ENCODE measurements at regions not wholly inside any gene's neighbourhood (a gene's known extent, or its start where the extent isn't known, plus 50 kb on each side); places are given as distances from the start of the nearest gene placed in this dataset.
"Not testable (repeated sequence)": the region's sequence is repeated elsewhere in the genome, so short reads cannot be mapped to it uniquely, and the experiment has no call there.

DNA sequence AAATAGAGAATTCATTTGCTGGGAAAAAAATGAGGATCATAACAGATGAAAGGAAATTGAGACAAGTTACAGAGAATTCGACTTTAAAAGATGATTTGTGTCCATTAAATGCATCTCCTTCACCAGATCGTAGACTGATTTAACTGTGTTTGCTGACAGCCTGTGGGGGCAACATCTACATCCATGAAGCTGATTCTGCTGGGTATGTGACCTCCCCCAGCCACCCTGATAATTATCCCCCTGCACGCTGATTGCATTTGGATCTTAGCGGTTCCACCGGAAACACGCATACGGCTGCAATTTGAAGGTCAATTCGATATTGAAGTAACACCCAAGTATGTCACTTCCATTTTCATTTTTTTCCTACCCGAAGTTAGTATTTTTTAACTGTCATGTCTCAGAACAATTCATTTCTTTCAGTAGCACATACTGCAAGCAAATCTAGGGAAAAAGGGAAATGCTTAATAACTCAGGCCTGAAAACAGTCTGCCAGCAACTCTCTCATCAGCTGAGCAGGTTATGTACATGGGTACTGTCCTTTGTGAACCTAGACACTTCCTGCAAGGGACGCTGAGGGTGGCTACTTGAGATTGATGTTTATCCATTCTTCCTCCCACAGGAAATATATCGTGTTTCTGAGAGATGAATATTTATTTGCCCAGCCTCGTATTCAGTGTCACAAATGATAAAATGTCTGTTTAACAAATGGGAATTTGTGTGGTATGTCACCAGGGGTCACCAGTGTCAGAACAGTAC lies 134.9 kb downstream of the ZNF22 start:
- no peaks in the 10 kb centered on the region for H3K9me3 Mint-ChIP-seq (ENCODE audit: insufficient read depth)

DNA sequence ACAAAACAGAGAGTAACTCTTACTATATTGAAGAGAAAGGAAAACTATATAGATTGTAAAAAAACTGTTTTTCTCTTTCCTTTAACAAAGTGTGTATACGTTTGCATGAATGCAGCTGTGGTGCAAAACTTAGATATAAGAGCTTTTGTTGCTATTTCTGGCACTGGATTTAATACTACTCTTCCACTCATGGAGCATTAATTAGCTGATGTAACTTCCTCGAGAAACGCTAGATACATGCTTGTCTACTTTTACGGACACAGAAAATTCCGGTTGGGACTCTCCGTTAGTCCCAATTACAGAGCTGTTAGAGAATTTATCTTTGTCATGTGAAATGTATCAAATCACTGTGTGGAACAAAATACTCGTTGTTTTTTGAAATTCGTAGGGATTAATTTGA lies 135.5 kb downstream of the ZNF22 start:
- no peaks in the 10 kb centered on the region for H3K9me3 Mint-ChIP-seq (ENCODE audit: insufficient read depth)
- H3K27me3 Mint-ChIP-seq (ENCODE audit: low read depth): peaks cover 5% of the 10 kb centered on the region
- H3K4me3 Mint-ChIP-seq: no peak overlapping the region
- H3K36me3 Mint-ChIP-seq (ENCODE audit: low read depth): no peaks in the 10 kb centered on the region
- no peaks in the 10 kb centered on the region for H3K4me1 Mint-ChIP-seq (ENCODE audit: low read depth)
- no peak for DNase-seq
- no peak overlapping the region for H3K27ac Mint-ChIP-seq
- ATAC-seq: no peak
- POLR2A ChIA-PET: no interaction called here
- CTCF ChIA-PET: no interaction called here

More for the DNA sequence above, 134.9 kb downstream of the ZNF22 start:
- no peaks in the 10 kb centered on the region for H3K36me3 Mint-ChIP-seq (ENCODE audit: low read depth)
- ATAC-seq (no peak), DNase-seq (no peak)
- H3K4me1 Mint-ChIP-seq (ENCODE audit: low read depth): no peaks in the 10 kb centered on the region
- H3K4me3 Mint-ChIP-seq: no peak overlapping the region
- POLR2A ChIA-PET: no interaction called here
- H3K27me3 Mint-ChIP-seq (ENCODE audit: low read depth): peaks cover 5% of the 10 kb centered on the region
- CTCF ChIA-PET: no interaction called here
- no peak overlapping the region for H3K27ac Mint-ChIP-seq

DNA sequence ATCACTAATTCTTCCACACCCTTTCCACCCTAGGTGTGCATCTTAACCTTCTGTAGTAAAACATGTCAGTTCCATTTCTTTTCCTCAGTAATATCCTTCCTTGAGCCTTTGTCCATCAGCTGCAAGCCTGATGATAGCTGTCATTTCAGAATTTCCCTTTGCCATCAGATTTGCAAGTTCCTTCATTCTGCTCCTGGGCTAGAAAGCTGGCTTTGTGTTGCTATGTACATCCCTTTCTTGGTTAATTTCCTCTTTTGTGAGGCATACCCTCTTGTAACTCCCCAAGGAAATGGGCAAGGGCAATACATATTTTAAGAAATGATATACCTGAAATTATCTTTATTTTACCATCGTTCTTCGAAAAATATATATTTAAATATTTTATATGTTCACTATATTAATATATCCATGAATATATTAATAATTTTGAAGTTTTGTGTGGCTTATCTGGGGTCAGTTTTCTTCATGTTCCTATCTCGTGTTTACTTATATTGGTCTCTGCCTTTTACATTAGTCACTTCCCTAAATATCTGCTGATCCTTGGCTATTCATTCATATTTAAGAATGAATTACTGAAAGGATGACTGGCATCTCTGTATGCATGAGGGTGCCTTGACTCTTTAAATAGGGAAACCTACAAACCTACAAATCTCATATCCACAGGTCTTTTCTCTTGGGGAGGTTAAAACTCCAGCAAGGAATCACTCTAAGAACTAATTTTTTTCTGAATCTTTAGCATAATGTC lies 143.8 kb downstream of the ZNF22 start:
- Mint-ChIP-seq H3K27me3 (ENCODE audit: low read depth) (peaks cover 11% of the 10 kb centered on the region), H3K27ac (no peak overlapping the region), H3K36me3 (ENCODE audit: low read depth) (no peaks in the 10 kb centered on the region), H3K9me3 (ENCODE audit: insufficient read depth) (no peaks in the 10 kb centered on the region), H3K4me3 (no peak overlapping the region), H3K4me1 (ENCODE audit: low read depth) (no peaks in the 10 kb centered on the region)
- ATAC-seq: no peak
- ChIA-PET POLR2A (no interaction called here), CTCF (no interaction called here)
- no peak for DNase-seq

DNA sequence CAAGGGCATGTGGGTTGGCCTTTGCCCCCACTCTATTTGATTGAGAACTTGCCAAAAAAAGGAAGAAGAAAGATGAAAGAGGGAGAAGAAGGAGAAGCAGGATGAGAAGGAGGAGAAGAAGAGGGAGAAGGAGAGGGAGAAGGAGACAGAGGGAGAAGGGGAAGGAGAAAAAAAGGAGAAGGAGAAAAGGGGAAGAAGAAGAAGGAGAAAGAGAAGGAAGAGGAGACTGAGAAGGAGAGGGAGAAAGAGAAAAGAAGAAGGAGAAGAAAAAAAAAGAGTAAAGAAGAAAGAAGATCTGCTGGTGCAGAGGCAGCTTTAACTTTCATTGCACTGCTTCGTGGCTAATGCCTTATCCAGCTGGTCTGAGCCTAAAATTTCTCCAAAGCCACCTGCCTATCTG lies 144.4 kb downstream of the ZNF22 start:
- H3K4me1 Mint-ChIP-seq (ENCODE audit: low read depth); DNase-seq; CTCF ChIA-PET; H3K4me3 Mint-ChIP-seq; ATAC-seq; H3K27ac Mint-ChIP-seq; POLR2A ChIA-PET; H3K36me3 Mint-ChIP-seq (ENCODE audit: low read depth); H3K9me3 Mint-ChIP-seq (ENCODE audit: insufficient read depth): not testable (repeated sequence)
- H3K27me3 Mint-ChIP-seq (ENCODE audit: low read depth): peaks cover 11% of the 10 kb centered on the region

DNA sequence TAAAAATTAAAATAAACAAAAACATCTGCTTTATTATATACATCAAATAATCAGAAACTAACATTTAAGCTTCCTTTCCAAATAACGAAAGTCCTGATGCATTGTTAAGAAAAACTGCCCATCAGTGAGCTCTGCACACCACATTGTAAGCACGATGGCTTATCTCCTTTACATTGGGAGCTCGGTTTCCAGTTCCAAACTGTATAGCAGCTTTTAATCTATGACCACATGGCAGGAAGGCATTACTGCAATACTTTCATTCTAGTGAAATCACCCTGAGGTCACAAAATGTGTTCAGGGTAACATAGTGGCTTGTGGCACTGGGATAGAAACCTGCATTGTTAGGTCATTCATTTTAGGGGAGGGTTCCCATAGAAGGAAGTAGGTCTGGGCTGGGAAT lies 146.3 kb downstream of the ZNF22 start:
- Mint-ChIP-seq H3K27me3 (ENCODE audit: low read depth) (peaks cover 11% of the 10 kb centered on the region), H3K4me3 (no peak overlapping the region), H3K36me3 (ENCODE audit: low read depth) (no peaks in the 10 kb centered on the region), H3K9me3 (ENCODE audit: insufficient read depth) (no peaks in the 10 kb centered on the region), H3K27ac (no peak overlapping the region), H3K4me1 (ENCODE audit: low read depth) (no peaks in the 10 kb centered on the region)
- no peak for DNase-seq
- POLR2A ChIA-PET: no interaction called here
- no peak for ATAC-seq
- CTCF ChIA-PET: no interaction called here

DNA sequence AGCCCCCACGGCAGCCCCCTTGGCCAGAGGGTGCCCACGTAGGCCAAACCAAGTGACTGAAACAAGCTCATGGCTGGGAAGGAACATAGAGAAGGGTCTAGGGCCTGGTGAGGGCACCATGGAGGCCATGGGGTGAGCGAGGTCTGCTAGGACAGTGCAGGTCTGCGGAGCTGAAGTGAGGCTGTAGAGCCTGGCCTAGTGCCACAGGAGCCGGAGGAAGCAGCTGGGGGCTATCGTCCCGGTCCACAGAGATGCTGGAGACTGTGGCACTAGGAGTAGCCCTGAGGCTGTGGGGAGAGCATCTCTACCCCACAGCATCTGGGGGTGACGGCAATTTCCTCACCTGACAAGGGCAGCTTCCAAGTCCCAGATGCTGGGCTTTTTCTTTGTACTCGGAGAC lies 150.3 kb downstream of the ZNF22 start:
- DNase-seq (no peak), ATAC-seq (no peak)
- CTCF ChIA-PET: no interaction called here
- no peaks in the 10 kb centered on the region for H3K36me3 Mint-ChIP-seq (ENCODE audit: low read depth)
- POLR2A ChIA-PET: no interaction called here
- peaks cover 4% of the 10 kb centered on the region for H3K27me3 Mint-ChIP-seq (ENCODE audit: low read depth)
- no peak overlapping the region for H3K27ac Mint-ChIP-seq
- no peaks in the 10 kb centered on the region for H3K9me3 Mint-ChIP-seq (ENCODE audit: insufficient read depth)
- no peak overlapping the region for H3K4me3 Mint-ChIP-seq
- no peaks in the 10 kb centered on the region for H3K4me1 Mint-ChIP-seq (ENCODE audit: low read depth)

DNA sequence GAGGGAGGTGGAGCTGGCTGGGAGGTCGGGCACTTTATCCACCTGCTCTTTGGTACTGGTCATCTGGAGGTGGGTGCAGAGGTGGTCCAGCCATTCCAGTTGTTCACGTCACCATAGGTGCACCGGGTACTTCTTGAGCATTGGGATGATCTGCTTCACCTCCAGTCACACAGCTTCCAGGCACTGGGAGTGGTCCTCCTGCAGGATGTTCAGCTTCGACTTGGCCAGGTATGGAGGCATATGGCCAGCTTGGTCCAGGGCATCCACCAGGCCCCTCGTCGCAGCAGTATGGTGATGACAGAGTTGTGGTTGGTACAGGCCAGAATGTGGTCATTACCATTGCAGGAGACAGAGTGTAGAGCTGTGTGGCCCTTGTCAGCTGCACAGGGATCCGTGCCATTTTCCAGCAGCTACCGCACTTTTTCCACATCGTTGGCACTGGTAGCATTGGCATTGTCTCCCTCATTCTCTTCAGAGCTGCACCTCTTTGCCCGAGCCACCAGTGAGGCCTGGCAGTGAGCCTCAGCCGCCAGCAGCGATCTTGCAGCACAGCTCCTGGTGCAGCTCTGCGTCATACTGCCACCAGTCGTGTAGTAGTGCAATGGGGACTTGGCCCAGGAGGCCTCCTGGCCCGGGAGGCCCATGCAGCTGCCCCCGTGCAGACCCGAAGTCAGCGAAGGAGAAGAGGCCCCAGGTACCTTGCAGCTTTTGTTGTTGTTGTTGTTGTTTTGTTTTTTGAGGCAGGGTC lies 150.9 kb downstream of the ZNF22 start:
- peaks cover 4% of the 10 kb centered on the region for H3K27me3 Mint-ChIP-seq (ENCODE audit: low read depth)
- CTCF ChIA-PET: no interaction called here
- H3K9me3 Mint-ChIP-seq (ENCODE audit: insufficient read depth): no peaks in the 10 kb centered on the region
- DNase-seq (no peak), ATAC-seq (no peak)
- H3K36me3 Mint-ChIP-seq (ENCODE audit: low read depth): no peaks in the 10 kb centered on the region
- no peak overlapping the region for H3K4me3 Mint-ChIP-seq
- H3K4me1 Mint-ChIP-seq (ENCODE audit: low read depth): no peaks in the 10 kb centered on the region
- POLR2A ChIA-PET: no interaction called here
- no peak overlapping the region for H3K27ac Mint-ChIP-seq

DNA sequence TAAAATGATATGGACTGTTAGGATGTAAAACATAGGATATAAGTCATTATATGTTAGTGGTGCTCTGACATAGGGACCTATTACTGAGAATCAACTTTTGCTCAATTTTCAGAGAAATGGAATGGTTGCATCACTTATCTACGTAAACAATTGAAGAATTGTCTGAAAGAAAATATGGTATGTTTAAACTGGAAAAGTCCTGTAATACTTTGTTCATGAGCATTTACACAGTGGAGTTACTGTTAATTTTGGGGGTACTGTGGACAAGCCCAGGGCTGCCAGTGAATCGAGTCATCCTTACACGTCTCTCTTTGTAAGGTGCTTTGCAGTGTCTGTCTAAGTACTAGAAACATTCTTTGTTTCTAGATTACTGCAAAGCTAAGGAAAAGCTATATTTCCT lies 152.0 kb downstream of the ZNF22 start:
- H3K9me3 Mint-ChIP-seq (ENCODE audit: insufficient read depth): no peaks in the 10 kb centered on the region
- no peaks in the 10 kb centered on the region for H3K4me1 Mint-ChIP-seq (ENCODE audit: low read depth)
- ATAC-seq (no peak), DNase-seq (no peak)
- no peaks in the 10 kb centered on the region for H3K27me3 Mint-ChIP-seq (ENCODE audit: low read depth)
- H3K36me3 Mint-ChIP-seq (ENCODE audit: low read depth): no peaks in the 10 kb centered on the region
- ChIA-PET CTCF (no interaction called here), POLR2A (no interaction called here)
- H3K27ac Mint-ChIP-seq: no peak overlapping the region
- H3K4me3 Mint-ChIP-seq: no peak overlapping the region

DNA sequence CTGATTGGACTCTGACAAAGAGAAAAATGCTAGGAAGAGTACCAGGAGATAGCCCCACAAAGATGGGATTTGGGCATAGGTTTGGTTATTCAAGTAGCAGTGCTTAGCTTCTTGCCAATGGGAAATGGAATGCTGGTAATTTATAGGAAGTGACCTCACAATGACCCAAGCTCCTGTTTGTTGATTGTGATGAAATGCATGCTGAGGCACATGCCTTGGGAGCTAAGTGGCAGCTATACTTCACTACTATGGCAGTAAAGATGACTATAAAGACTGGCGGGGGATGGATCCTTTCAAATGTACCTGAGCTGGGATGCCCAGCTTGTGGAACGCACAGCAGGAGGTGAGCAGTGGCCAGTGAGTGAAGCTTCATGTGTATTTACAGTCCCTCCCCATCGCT lies 153.8 kb downstream of the ZNF22 start:
- Mint-ChIP-seq H3K4me1 (ENCODE audit: low read depth) (no peaks in the 10 kb centered on the region), H3K36me3 (ENCODE audit: low read depth) (no peaks in the 10 kb centered on the region), H3K27ac (no peak overlapping the region), H3K27me3 (ENCODE audit: low read depth) (no peaks in the 10 kb centered on the region), H3K4me3 (no peak overlapping the region), H3K9me3 (ENCODE audit: insufficient read depth) (no peaks in the 10 kb centered on the region)
- no peak for DNase-seq
- no peak for ATAC-seq
- CTCF ChIA-PET: no interaction called here
- POLR2A ChIA-PET: no interaction called here

DNA sequence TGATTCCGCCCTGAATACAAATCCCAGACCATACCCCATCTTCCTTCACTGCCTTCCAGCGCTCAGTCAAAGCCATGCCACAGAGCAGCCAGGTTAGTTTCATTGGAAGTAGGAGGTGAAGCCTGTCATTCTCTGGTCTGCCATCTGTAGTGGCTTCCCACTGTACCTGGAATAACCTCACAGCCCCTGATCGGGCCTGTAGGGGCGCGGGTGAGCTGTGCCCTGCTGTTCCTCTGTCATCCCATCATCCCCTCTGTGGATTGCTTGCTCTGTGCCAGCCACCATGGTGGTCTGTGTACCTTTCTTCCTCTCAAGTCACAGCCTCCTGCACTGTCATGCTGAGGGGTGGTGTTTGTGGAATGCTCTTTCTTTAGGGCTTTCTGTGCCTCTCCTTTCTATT lies 155.1 kb downstream of the ZNF22 start:
- Mint-ChIP-seq H3K4me1 (ENCODE audit: low read depth) (no peaks in the 10 kb centered on the region), H3K9me3 (ENCODE audit: insufficient read depth) (no peaks in the 10 kb centered on the region), H3K27me3 (ENCODE audit: low read depth) (peaks cover 3% of the 10 kb centered on the region), H3K36me3 (ENCODE audit: low read depth) (no peaks in the 10 kb centered on the region), H3K4me3 (no peak overlapping the region), H3K27ac (no peak overlapping the region)
- ChIA-PET POLR2A (no interaction called here), CTCF (no interaction called here)
- DNase-seq (no peak), ATAC-seq (no peak)

DNA sequence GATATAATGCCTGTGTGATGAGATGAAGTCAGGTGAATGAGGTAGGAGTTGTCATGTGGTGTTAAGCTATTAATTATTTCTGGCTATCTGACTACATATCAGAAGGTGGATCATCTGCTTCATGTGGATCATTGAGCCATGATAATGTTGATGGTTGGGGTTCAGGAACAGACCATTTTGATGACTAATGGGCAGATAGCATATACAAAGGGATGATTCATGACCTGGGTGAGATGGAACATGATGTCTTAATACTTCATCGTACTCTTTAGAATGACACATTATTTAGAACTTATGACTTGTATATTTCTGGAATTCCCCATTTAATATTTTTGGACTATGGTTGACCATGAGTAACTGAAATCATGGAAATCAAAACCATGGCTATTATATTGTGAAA lies 155.1 kb downstream of the OR13A1 start:
- H3K4me1 Mint-ChIP-seq (ENCODE audit: low read depth): no peaks in the 10 kb centered on the region

DNA sequence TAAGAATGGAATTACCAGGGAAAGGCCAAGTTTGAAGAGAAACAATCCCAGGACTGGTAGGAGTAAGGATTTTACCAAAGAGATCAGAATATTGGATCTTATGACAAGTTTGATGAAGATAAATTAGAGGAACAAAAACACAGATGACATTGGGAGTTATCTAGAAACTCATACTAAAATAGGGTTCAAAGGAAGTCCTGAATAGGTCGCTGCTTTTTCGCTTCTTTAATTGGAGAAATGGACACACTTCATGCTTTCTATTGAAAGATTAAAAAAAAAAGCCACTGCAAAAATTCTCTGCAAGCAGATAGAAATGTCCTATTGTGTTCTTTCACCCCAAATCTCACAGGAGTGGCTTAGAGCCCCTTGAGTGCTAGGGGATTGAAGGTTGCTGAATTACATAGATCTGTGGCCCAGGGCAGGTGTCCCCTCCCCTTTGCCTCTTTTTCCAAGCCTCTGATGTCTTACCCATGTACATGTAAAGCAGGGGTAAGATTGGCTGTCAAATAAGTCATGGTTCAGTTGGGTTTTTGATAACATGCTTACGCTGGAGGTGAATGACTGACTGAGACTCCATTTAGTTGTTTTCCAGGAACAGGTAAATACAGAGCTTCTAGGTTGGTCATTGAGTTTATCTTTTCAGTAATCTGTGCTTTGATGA lies 152.0 kb downstream of the OR13A1 start:
- H3K27me3 Mint-ChIP-seq (ENCODE audit: low read depth): peaks cover 11% of the 10 kb centered on the region
- H3K9me3 Mint-ChIP-seq (ENCODE audit: insufficient read depth): no peaks in the 10 kb centered on the region
- H3K4me1 Mint-ChIP-seq (ENCODE audit: low read depth): no peaks in the 10 kb centered on the region
- CTCF ChIA-PET: no interaction called here
- ATAC-seq (no peak), DNase-seq (no peak)
- POLR2A ChIA-PET: no interaction called here
- H3K4me3 Mint-ChIP-seq: no peak overlapping the region
- no peaks in the 10 kb centered on the region for H3K36me3 Mint-ChIP-seq (ENCODE audit: low read depth)
- no peak overlapping the region for H3K27ac Mint-ChIP-seq

More for the DNA sequence above, 155.1 kb downstream of the OR13A1 start:
- no peak for DNase-seq
- Mint-ChIP-seq H3K27ac (no peak overlapping the region), H3K27me3 (ENCODE audit: low read depth) (peaks cover 11% of the 10 kb centered on the region), H3K9me3 (ENCODE audit: insufficient read depth) (no peaks in the 10 kb centered on the region), H3K4me3 (no peak overlapping the region), H3K36me3 (ENCODE audit: low read depth) (no peaks in the 10 kb centered on the region)
- ChIA-PET CTCF (interaction anchor here (0.7 kb wide), 1 partner anchor 41 kb away, joined by 3 read pairs; no protein-coding TSS in a partner anchor), POLR2A (no interaction called here)
- no peak for ATAC-seq
